ENCODE measurements at regions not wholly inside any gene's neighbourhood (a gene's known extent, or its start where the extent isn't known, plus 50 kb on each side); places are given as distances from the start of the nearest gene placed in this dataset.

DNA sequence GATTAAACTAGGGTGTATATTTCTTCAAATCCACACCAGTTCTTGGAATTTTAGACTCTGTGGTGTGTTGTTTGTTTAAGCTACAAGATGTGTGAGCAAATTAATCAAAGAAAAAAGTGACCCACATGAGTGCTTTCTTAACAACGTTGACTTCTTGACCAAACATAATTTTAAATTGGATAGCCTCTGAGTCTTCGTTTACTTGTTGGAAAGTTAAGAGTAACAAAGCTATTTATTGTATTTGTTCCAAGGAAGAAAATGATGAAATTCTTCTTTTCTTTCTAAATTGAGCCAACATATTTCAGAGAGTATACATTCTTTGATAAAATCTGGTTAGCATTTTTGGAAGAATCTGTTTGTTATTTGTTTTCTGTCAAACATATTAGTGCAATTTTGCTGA is 99.9 kb upstream of the IGSF10 start:
- TF ChIP-seq, protein P1, sequence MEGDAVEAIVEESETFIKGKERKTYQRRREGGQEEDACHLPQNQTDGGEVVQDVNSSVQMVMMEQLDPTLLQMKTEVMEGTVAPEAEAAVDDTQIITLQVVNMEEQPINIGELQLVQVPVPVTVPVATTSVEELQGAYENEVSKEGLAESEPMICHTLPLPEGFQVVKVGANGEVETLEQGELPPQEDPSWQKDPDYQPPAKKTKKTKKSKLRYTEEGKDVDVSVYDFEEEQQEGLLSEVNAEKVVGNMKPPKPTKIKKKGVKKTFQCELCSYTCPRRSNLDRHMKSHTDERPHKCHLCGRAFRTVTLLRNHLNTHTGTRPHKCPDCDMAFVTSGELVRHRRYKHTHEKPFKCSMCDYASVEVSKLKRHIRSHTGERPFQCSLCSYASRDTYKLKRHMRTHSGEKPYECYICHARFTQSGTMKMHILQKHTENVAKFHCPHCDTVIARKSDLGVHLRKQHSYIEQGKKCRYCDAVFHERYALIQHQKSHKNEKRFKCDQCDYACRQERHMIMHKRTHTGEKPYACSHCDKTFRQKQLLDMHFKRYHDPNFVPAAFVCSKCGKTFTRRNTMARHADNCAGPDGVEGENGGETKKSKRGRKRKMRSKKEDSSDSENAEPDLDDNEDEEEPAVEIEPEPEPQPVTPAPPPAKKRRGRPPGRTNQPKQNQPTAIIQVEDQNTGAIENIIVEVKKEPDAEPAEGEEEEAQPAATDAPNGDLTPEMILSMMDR (conservative IDR thresholded peaks at IDR 0.05; ENCODE audit: low read depth, low read length) = no peak
- H2AFZ ChIP-seq (ENCODE audit: low read depth) = no peak overlapping the region
- no peaks in the 10 kb centered on the region for H3K79me2 ChIP-seq (ENCODE audit: insufficient read depth, low read depth)

DNA sequence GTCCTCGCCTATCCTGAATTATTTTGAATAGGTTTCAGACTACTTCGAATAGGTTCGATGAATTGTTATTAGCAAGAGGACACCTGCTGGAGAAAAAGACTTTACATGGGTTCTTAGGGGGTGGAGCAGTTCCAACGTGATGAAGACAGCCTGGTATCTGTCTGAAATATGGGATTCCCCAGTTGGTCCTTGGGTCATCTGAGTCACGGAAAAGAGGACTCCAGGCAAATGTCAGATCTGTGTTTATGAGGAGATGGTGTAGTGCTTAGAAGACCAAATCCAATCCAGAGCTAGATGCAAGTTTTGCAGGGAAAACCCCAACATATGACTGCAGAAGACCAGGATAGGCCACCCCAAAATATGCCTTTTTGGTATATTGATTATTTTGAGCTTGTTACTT is 98.9 kb upstream of the IGSF10 start:
- Histone ChIP-seq H3K27ac (no peak overlapping the region), H3K27me3 (ENCODE audit: insufficient read depth, low read depth) (no peaks in the 10 kb centered on the region), H3K36me3 (ENCODE audit: insufficient read depth) (no peaks in the 10 kb centered on the region), H2AFZ (ENCODE audit: low read depth) (no peak overlapping the region), H3K4me2 (no peak overlapping the region), H3K4me1 (ENCODE audit: low read depth, poor library complexity, severe bottlenecking) (no peaks in the 10 kb centered on the region), H4K20me1 (ENCODE audit: insufficient read depth) (no peaks in the 10 kb centered on the region), H3K9ac (no peak overlapping the region), H3K4me3 (IDR thresholded peaks at IDR 0.05; ENCODE audit: insufficient read depth, low read depth, low read length) (no peak overlapping the region), H3K79me2 (ENCODE audit: insufficient read depth, low read depth) (no peaks in the 10 kb centered on the region)
- TF ChIP-seq, protein P1 (conservative IDR thresholded peaks at IDR 0.05; ENCODE audit: low read depth, low read length) = no peak

More for the DNA sequence above, 99.9 kb upstream of the IGSF10 start:
- Histone ChIP-seq H3K4me3 (IDR thresholded peaks at IDR 0.05; ENCODE audit: insufficient read depth, low read depth, low read length) (no peak overlapping the region), H3K27me3 (ENCODE audit: insufficient read depth, low read depth) (no peaks in the 10 kb centered on the region), H3K4me2 (no peak overlapping the region), H3K36me3 (ENCODE audit: insufficient read depth) (no peaks in the 10 kb centered on the region), H3K4me1 (ENCODE audit: low read depth, poor library complexity, severe bottlenecking) (no peaks in the 10 kb centered on the region), H3K9ac (no peak overlapping the region), H4K20me1 (ENCODE audit: insufficient read depth) (no peaks in the 10 kb centered on the region), H3K27ac (no peak overlapping the region)

DNA sequence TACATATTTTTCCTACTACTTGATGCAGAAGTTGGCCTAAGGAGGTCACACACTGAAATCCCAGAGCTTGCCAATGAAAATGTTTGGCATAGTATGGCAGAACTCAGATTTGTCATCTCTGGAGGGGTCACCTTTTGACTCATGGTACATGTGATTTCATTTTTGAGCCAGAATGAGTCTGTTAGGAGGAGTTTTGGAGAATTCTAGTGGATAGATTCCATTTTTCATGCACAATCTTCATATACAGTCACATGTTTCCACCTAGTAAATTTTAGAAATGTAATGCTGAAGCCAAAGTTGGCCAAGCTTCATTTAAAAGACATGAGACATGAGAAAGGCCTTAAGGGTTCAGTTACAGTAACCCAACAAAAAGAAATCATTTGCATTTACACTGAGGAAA is 97.8 kb upstream of the IGSF10 start:
- Histone ChIP-seq H2AFZ (ENCODE audit: low read depth) (no peak overlapping the region), H3K4me3 (IDR thresholded peaks at IDR 0.05; ENCODE audit: insufficient read depth, low read depth, low read length) (no peak overlapping the region), H3K27ac (no peak overlapping the region), H3K79me2 (ENCODE audit: insufficient read depth, low read depth) (no peaks in the 10 kb centered on the region), H4K20me1 (ENCODE audit: insufficient read depth) (no peaks in the 10 kb centered on the region), H3K4me2 (no peak overlapping the region), H3K9ac (no peak overlapping the region), H3K36me3 (ENCODE audit: insufficient read depth) (no peaks in the 10 kb centered on the region), H3K4me1 (ENCODE audit: low read depth, poor library complexity, severe bottlenecking) (no peaks in the 10 kb centered on the region), H3K27me3 (ENCODE audit: insufficient read depth, low read depth) (no peaks in the 10 kb centered on the region)
- TF ChIP-seq, protein P1 (conservative IDR thresholded peaks at IDR 0.05; ENCODE audit: low read depth, low read length) = no peak

DNA sequence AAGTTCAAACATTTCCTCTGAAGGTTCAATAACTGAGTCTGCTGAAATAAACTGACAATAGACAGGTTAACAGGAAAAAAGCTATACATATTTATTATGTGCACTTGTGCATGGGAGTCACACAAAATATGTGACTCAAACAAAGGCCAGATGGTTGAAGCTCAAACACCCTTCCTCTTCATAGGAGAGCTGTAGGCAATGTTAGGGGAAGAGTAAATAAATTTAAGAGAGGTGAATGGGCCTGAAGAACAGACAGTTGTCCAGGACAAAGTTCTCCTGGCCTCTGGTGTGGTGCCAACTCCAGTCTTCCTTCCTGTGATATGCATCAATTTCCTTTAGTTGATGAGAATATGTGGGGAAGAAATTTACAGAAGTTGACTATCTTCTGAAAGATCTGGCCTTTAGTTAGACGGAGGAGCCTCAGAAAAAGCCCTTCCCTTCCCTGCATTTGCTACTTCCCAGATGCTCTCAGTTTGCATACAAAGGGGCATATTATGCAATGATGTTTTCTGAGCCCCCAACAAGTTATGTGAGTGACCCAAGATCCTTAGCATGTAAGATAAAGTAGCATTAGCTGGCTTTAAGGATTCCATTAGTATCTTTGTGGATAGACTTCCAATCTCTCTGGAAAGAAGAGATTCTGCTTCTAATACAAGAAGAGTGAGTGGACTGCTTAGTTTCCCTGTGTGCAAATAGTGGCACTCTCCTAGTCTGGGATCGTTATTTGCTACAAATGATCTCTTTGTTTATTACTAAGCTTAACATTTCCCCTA is 96.4 kb upstream of the IGSF10 start:
- TF ChIP-seq, protein P1 (conservative IDR thresholded peaks at IDR 0.05; ENCODE audit: low read depth, low read length) = no peak
- Histone ChIP-seq H3K36me3 (ENCODE audit: insufficient read depth) (no peaks in the 10 kb centered on the region), H3K27ac (no peak overlapping the region)

More for the DNA sequence above, 96.4 kb upstream of the IGSF10 start:
- Histone ChIP-seq H3K27me3 (ENCODE audit: insufficient read depth, low read depth) (no peaks in the 10 kb centered on the region), H2AFZ (ENCODE audit: low read depth) (no peak overlapping the region), H4K20me1 (ENCODE audit: insufficient read depth) (no peaks in the 10 kb centered on the region), H3K79me2 (ENCODE audit: insufficient read depth, low read depth) (no peaks in the 10 kb centered on the region), H3K4me3 (IDR thresholded peaks at IDR 0.05; ENCODE audit: insufficient read depth, low read depth, low read length) (no peak overlapping the region), H3K4me2 (no peak overlapping the region), H3K4me1 (ENCODE audit: low read depth, poor library complexity, severe bottlenecking) (no peaks in the 10 kb centered on the region), H3K9ac (no peak overlapping the region)

Measured in KMS-11 (cell line).